ENCODE measurements at regions not wholly inside any gene's neighbourhood (a gene's known extent, or its start where the extent isn't known, plus 50 kb on each side); places are given as distances from the start of the nearest gene placed in this dataset.

DNA sequence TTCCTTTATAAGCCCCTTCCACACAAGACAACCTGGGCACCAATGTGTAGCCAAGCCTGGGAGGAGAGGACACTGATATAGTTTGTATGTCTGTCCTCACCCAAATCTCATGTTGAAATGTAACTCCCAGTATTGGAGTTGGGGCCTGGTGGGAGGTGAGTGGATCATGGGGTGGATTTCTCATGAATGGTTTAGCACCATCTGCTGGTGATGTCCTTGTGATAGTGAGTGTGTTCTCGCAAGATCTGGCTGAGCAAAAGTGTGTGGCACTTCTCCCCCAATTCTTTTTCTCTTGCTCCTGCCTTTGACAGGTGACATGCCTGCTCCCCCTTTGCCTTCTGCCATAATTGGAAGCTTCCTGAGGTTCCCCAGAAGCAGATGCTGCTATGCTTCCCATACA is 135.8 kb downstream of the USP31 start:
- H3K36me3 Mint-ChIP-seq (ENCODE audit: low read depth, unreplicated experiment): no peaks in the 10 kb centered on the region
- H3K4me3 Mint-ChIP-seq (ENCODE audit: unreplicated experiment): no peak overlapping the region
- DNase-seq (ENCODE audit: low spot score): peak; percentile 17
- no peak overlapping the region for H3K27ac Mint-ChIP-seq (ENCODE audit: unreplicated experiment)
- no peaks in the 10 kb centered on the region for H3K4me1 Mint-ChIP-seq (ENCODE audit: unreplicated experiment)
- TF ChIP-seq, protein P1, sequence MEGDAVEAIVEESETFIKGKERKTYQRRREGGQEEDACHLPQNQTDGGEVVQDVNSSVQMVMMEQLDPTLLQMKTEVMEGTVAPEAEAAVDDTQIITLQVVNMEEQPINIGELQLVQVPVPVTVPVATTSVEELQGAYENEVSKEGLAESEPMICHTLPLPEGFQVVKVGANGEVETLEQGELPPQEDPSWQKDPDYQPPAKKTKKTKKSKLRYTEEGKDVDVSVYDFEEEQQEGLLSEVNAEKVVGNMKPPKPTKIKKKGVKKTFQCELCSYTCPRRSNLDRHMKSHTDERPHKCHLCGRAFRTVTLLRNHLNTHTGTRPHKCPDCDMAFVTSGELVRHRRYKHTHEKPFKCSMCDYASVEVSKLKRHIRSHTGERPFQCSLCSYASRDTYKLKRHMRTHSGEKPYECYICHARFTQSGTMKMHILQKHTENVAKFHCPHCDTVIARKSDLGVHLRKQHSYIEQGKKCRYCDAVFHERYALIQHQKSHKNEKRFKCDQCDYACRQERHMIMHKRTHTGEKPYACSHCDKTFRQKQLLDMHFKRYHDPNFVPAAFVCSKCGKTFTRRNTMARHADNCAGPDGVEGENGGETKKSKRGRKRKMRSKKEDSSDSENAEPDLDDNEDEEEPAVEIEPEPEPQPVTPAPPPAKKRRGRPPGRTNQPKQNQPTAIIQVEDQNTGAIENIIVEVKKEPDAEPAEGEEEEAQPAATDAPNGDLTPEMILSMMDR (IDR thresholded peaks at IDR 0.05; ENCODE audit: unreplicated experiment): no peak
- H3K9me3 Mint-ChIP-seq (ENCODE audit: unreplicated experiment): no peaks in the 10 kb centered on the region
- H3K27me3 Mint-ChIP-seq (ENCODE audit: unreplicated experiment): peaks cover 1% of the 10 kb centered on the region

- H3K4me3 Mint-ChIP-seq (ENCODE audit: unreplicated experiment): no peak overlapping the region
- H3K27me3 Mint-ChIP-seq (ENCODE audit: unreplicated experiment): peaks cover 3% of the 10 kb centered on the region
- H3K27ac Mint-ChIP-seq (ENCODE audit: unreplicated experiment): no peak overlapping the region
- no peaks in the 10 kb centered on the region for H3K36me3 Mint-ChIP-seq (ENCODE audit: low read depth, unreplicated experiment)
- H3K4me1 Mint-ChIP-seq (ENCODE audit: unreplicated experiment): no peaks in the 10 kb centered on the region
- no peak for DNase-seq (ENCODE audit: low spot score)
- TF ChIP-seq, protein P1 (IDR thresholded peaks at IDR 0.05; ENCODE audit: unreplicated experiment): no peak
- no peaks in the 10 kb centered on the region for H3K9me3 Mint-ChIP-seq (ENCODE audit: unreplicated experiment)
Measured at GRCh38 chr16:23009075-23009474, 140.2 kb downstream of the USP31 start.

DNA sequence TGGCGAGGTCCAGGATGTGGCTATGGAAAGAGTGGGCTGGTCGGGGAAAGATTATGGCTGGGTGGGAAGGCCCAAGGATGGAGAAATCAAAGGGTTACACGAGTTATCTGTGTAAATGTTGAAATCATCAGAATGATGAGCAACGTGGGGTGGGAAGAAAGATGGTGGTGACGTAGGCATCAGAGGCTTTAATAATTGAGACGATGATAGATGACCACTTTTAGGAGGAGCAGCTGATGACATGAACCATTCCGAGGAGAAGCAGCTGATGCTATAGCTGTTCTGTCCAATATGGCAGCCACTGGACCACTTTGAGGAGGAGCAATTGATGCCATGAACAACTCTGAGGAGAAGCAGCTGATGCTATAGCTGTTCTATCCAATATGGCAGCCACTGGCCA is 141.2 kb downstream of the USP31 start:
- Mint-ChIP-seq H3K4me3 (ENCODE audit: unreplicated experiment) (no peak overlapping the region), H3K27ac (ENCODE audit: unreplicated experiment) (no peak overlapping the region), H3K9me3 (ENCODE audit: unreplicated experiment) (no peaks in the 10 kb centered on the region), H3K4me1 (ENCODE audit: unreplicated experiment) (no peaks in the 10 kb centered on the region), H3K36me3 (ENCODE audit: low read depth, unreplicated experiment) (no peaks in the 10 kb centered on the region), H3K27me3 (ENCODE audit: unreplicated experiment) (peaks cover 3% of the 10 kb centered on the region)
- TF ChIP-seq, protein P1 (IDR thresholded peaks at IDR 0.05; ENCODE audit: unreplicated experiment): no peak
- no peak for DNase-seq (ENCODE audit: low spot score)

GRCh38 chr16:23006380-23006779 is 142.9 kb downstream of the USP31 start:
- peaks cover 3% of the 10 kb centered on the region for H3K27me3 Mint-ChIP-seq (ENCODE audit: unreplicated experiment)
- no peak overlapping the region for H3K4me3 Mint-ChIP-seq (ENCODE audit: unreplicated experiment)
- no peaks in the 10 kb centered on the region for H3K9me3 Mint-ChIP-seq (ENCODE audit: unreplicated experiment)
- TF ChIP-seq, protein P1 (IDR thresholded peaks at IDR 0.05; ENCODE audit: unreplicated experiment): no peak
- no peaks in the 10 kb centered on the region for H3K36me3 Mint-ChIP-seq (ENCODE audit: low read depth, unreplicated experiment)
- no peak overlapping the region for H3K27ac Mint-ChIP-seq (ENCODE audit: unreplicated experiment)
- no peaks in the 10 kb centered on the region for H3K4me1 Mint-ChIP-seq (ENCODE audit: unreplicated experiment)
- no peak for DNase-seq (ENCODE audit: low spot score)

GRCh38 chr16:23005951-23006350 is 143.3 kb downstream of the USP31 start:
- Mint-ChIP-seq H3K36me3 (ENCODE audit: low read depth, unreplicated experiment) (no peaks in the 10 kb centered on the region), H3K27me3 (ENCODE audit: unreplicated experiment) (peaks cover 3% of the 10 kb centered on the region), H3K9me3 (ENCODE audit: unreplicated experiment) (no peaks in the 10 kb centered on the region), H3K4me3 (ENCODE audit: unreplicated experiment) (no peak overlapping the region), H3K27ac (ENCODE audit: unreplicated experiment) (no peak overlapping the region), H3K4me1 (ENCODE audit: unreplicated experiment) (no peaks in the 10 kb centered on the region)
- DNase-seq (ENCODE audit: low spot score): no peak
- TF ChIP-seq, protein P1 (IDR thresholded peaks at IDR 0.05; ENCODE audit: unreplicated experiment): no peak

Measured in endothelial cell (in vitro differentiated cells).